Loucy (cell line): ENCODE measurements at regions not wholly inside any gene's neighbourhood (a gene's known extent, or its start where the extent isn't known, plus 50 kb on each side); places are given as distances from the start of the nearest gene placed in this dataset.

Experiments
- EZH2phosphoT487 ChIP-seq: fragments of 200-600 bp; IDR thresholded peaks from 2 replicates; pipeline ENCODE4 v1.6.1; 2018; ENCODE audit warnings: antibody characterized with exemption, mild to moderate bottlenecking, moderate library complexity, borderline replicate concordance
- TF ChIP-seq, protein P1 (sequence below): fragments of 200-600 bp; sonication (generic); conservative IDR thresholded peaks from 2 replicates; pipeline ENCODE4 v1.5.1; 2014; ENCODE audit warnings: mild to moderate bottlenecking, antibody characterized with exemption, low read length

DNA sequence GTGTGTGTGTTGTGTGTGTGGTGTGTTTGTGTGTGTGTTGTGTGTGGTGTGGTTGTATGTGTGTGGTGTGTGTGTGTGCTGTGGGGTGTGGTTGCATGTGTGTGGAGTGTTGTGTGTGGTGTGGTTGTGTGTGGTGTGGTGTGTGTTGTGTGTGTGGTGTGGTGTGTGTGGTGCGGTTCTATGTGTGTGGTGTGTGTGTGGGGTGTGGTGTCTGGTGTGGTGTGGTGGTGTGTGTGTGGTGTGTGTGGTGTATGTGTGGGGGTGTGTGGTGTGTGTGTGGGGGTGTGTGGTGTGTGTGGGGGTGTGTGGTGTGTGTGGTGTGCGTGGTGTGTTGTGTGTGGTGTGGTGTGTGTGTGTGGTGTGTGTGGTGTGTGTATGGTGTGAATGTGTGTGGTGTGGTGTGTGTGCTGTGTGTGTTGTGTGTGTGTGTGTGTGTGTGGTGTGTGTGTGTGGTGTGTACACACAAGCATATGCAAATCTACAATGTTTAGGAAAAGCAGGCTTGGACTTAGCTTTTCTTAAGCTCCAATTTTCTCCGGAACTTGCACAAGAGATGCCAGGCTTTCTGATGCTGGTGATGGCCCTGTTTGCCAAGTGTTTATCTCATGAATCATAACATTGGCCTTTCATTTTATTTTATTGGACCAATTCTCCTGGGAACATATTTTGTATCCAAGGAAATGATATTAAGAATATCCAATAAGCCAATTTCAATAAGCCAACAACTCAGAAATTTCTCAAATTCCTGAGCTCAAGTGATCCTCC lies 148.7 kb downstream of the SPATA18 start:
- TF ChIP-seq, protein P1, sequence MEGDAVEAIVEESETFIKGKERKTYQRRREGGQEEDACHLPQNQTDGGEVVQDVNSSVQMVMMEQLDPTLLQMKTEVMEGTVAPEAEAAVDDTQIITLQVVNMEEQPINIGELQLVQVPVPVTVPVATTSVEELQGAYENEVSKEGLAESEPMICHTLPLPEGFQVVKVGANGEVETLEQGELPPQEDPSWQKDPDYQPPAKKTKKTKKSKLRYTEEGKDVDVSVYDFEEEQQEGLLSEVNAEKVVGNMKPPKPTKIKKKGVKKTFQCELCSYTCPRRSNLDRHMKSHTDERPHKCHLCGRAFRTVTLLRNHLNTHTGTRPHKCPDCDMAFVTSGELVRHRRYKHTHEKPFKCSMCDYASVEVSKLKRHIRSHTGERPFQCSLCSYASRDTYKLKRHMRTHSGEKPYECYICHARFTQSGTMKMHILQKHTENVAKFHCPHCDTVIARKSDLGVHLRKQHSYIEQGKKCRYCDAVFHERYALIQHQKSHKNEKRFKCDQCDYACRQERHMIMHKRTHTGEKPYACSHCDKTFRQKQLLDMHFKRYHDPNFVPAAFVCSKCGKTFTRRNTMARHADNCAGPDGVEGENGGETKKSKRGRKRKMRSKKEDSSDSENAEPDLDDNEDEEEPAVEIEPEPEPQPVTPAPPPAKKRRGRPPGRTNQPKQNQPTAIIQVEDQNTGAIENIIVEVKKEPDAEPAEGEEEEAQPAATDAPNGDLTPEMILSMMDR, result no peak
- TF ChIP-seq EZH2phosphoT487, result no peak
